PC-9 (cell line): ENCODE measurements at regions not wholly inside any gene's neighbourhood (a gene's known extent, or its start where the extent isn't known, plus 50 kb on each side); places are given as distances from the start of the nearest gene placed in this dataset.

Experiments used
- CTCF ChIP-seq: fragments of 200-600 bp; sonication (generic); conservative IDR thresholded peaks from 2 replicates; pipeline ENCODE4 v1.6.1; 2017; ENCODE audit warnings: mixed run types, antibody characterized with exemption, mild to moderate bottlenecking, moderate library complexity
- EZH2 ChIP-seq: fragments of 200-600 bp; sonication (generic); IDR thresholded peaks from 2 replicates; pipeline ENCODE4 v1.8.0; 2017; ENCODE audit warnings: antibody characterized with exemption, low read depth

GRCh38 chr14:97390096-97390724 lies 593.0 kb downstream of the VRK1 start:
- TF ChIP-seq CTCF (no peak), EZH2 (no peak)
